HG03103 (cell line): ENCODE measurements at regions not wholly inside any gene's neighbourhood (a gene's known extent, or its start where the extent isn't known, plus 50 kb on each side); places are given as distances from the start of the nearest gene placed in this dataset.
"Not testable (repeated sequence)": the region's sequence is repeated elsewhere in the genome, so short reads cannot be mapped to it uniquely, and the experiment has no call there.

ENCODE experiments used
- ATAC-seq: cut with Tn5 transposase; IDR thresholded peaks from one replicate; pipeline ENCODE4 v1.9.1; 2021; ENCODE audit warnings: low read depth; ENCODE audit not compliant: unreplicated experiment

GRCh38 chr3:6301626-6302025 is 559.3 kb upstream of the GRM7 start:
- no peak for ATAC-seq

GRCh38 chr3:6315906-6316305 is 545.0 kb upstream of the GRM7 start:
- no peak for ATAC-seq

GRCh38 chr3:6321999-6322398 is 538.9 kb upstream of the GRM7 start:
- no peak for ATAC-seq

- no peak for ATAC-seq
These were observed 534.1 kb upstream of the GRM7 start for GRCh38 chr3:6326771-6327170.

GRCh38 chr3:6340980-6341325 is 520.0 kb upstream of the GRM7 start:
- not testable (repeated sequence) for ATAC-seq

GRCh38 chr3:6351752-6352151 is 509.2 kb upstream of the GRM7 start:
- ATAC-seq, result no peak

GRCh38 chr3:6354653-6355052 is 506.3 kb upstream of the GRM7 start:
- ATAC-seq, result no peak

- no peak for ATAC-seq
These were observed 498.5 kb upstream of the GRM7 start for GRCh38 chr3:6362406-6362805.

- no peak for ATAC-seq
These were observed 493.7 kb upstream of the GRM7 start for GRCh38 chr3:6367171-6367570.

- no peak for ATAC-seq
These were observed 468.8 kb upstream of the GRM7 start for GRCh38 chr3:6392123-6392522.

- ATAC-seq, result no peak
These were observed 466.0 kb upstream of the GRM7 start for GRCh38 chr3:6394944-6395343.

- no peak for ATAC-seq
These were observed 464.3 kb upstream of the GRM7 start for GRCh38 chr3:6396631-6397030.

- not testable (repeated sequence) for ATAC-seq
These were observed 458.2 kb upstream of the GRM7 start for GRCh38 chr3:6402666-6403065.

- not testable (repeated sequence) for ATAC-seq
These were observed 454.0 kb upstream of the GRM7 start for GRCh38 chr3:6406923-6407322.

- no peak for ATAC-seq
These were observed 444.8 kb upstream of the GRM7 start for GRCh38 chr3:6416049-6416661.

- no peak for ATAC-seq
These were observed 443.7 kb upstream of the GRM7 start for GRCh38 chr3:6417174-6417573.

GRCh38 chr3:6418485-6418884 is 442.4 kb upstream of the GRM7 start:
- no peak for ATAC-seq

GRCh38 chr3:6421666-6422445 is 439.1 kb upstream of the GRM7 start:
- ATAC-seq, result no peak

- ATAC-seq, result no peak
These were observed 435.6 kb upstream of the GRM7 start for GRCh38 chr3:6425289-6425820.

- ATAC-seq, result not testable (repeated sequence)
These were observed 432.6 kb upstream of the GRM7 start for GRCh38 chr3:6428276-6428675.

- ATAC-seq, result no peak
These were observed 425.0 kb upstream of the GRM7 start for GRCh38 chr3:6435951-6436350.

- ATAC-seq, result no peak
These were observed 423.3 kb upstream of the GRM7 start for GRCh38 chr3:6437631-6438030.
